NCI-H524 (cell line): ENCODE measurements at regions not wholly inside any gene's neighbourhood (a gene's known extent, or its start where the extent isn't known, plus 50 kb on each side); places are given as distances from the start of the nearest gene placed in this dataset.
"Not testable (repeated sequence)": the region's sequence is repeated elsewhere in the genome, so short reads cannot be mapped to it uniquely, and the experiment has no call there.

Experiments
- DNase-seq, 2 experiments: peaks; one replicate each; lab custom pipeline; 2025; lab: John Stamatoyannopoulos, UW

GRCh38 chr4:134867027-134867426 is 665.4 kb upstream of the PABPC4L start:
- DNase-seq, result no peak

GRCh38 chr4:134865675-134866074 is 664.1 kb upstream of the PABPC4L start:
- DNase-seq, result no peak

DNA sequence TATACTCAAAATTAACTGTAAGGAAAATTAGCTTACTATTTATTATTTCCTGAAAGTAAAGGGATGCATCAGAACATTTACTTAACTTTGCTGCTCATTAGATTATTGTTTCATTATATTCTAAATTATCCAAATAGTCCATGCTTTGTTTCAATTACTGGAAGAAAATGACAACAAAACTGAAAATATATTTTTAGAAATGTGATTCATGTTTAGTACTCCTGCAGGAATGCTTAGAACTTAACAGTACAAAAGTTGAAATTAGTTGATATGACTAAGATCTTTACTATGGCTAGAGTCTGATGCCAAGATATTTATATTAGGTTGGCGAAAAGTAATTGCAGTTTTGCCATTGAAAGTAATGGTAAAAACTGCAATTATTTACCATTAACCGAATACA is 660.5 kb upstream of the PABPC4L start:
- no peak for DNase-seq

DNA sequence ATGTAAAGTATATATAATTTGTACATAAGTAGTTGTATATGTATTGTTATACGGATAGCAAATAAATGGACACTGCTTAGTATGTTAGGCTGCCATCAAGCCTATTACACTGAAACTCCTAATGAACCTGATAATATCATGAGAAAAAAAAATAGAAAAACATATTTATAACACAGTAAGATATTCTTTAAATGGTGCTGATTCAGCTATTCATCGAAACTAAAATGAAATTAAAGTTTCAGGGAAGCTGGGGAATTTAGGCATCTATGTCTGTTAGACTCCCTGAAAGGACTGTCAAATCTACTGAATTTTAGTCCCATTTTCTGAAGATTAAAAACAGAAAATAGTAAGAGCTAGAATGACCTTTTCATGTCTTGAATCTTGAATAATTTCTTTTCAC is 647.1 kb upstream of the PABPC4L start:
- DNase-seq, result no peak

DNA sequence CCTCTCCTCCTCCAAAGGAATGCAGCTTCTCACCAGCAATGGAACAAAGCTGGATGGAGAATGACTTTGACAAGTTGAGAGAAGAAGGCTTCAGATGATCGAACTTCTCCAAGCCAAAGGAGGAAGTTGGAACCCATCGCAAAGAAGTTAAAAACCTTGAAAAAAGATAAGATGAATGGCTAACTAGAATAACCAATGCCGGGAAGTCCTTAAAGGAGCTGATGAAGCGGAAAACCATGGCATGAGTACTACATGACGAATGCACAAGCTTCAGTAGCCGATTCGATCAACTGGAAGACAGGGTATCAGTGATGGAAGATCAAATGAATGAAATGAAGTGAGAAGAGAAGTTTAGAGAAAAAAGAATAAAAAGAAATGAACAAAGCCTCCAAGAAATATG is 629.2 kb upstream of the PABPC4L start:
- not testable (repeated sequence) for DNase-seq

GRCh38 chr4:134812611-134813010 is 611.0 kb upstream of the PABPC4L start:
- no peak for DNase-seq

DNA sequence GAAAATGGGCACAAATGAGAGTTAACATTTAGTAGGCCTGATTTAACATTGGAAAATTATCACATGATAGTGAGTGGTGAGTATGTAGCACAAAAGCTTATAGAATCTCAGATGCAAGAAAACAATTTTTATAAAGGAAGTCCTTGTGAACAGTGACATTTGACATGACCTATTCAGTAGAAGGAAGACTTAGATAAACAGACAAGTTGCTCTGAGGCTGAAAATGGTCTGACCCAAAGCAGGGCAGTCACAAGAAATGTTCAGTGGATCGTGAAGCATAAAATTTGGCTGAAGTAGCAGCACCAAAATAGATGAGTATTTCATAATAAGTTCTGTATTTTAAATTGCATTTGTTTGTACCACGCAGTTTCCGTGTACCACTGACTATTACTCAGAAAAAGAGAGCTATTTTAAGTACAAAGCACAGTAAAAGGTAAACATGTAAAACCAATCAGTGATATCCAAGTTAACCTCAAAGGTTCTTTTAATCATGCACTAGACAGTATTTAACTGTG is 605.7 kb upstream of the PABPC4L start:
- no peak for DNase-seq

GRCh38 chr4:134798573-134798972 is 597.0 kb upstream of the PABPC4L start:
- no peak for DNase-seq

GRCh38 chr4:134787315-134787714 is 585.7 kb upstream of the PABPC4L start:
- no peak for DNase-seq

DNA sequence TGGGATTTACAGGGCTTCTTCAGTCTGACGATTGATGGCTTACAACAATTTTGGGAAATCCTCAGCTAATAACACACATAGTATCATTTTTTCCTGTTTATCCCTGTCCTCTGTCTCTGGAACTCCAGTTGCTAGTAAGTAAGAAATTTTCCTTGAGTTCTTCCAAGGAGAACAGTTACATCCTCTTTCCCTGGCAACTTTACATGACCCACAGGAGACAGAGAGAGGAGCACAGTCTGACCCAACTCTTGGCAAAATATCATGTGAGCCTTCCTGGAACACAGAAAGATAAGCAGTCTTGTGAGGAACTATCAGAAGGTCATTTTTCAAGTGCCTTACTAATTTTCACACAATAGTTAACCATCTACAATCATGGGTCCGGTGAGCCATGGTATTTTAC is 578.7 kb upstream of the PABPC4L start:
- DNase-seq, result no peak

DNA sequence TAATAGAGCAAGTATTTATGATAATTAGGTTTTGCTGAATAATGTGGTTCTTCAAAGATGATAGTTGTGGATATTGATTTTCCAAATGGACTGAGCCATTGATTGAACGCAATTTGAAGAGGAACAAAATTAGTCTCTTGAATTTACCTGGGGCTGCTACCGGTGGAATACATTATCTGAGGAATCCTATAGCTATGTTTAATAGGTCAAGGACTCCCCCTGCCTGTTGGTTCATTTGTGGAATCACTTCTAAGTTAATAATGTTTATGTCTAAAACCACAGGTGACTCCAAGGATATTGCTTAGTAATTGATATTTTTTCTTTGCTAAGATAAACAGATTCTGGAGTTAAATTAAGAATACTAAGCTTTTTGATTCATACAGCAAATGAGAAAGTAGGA is 576.0 kb upstream of the PABPC4L start:
- DNase-seq, result peak in 1 of 2 experiments; percentile 22

- no peak for DNase-seq
These were observed 572.0 kb upstream of the PABPC4L start for GRCh38 chr4:134773497-134774000.

GRCh38 chr4:134762053-134762452 is 560.5 kb upstream of the PABPC4L start:
- peak in 1 of 2 experiments; percentile 35 for DNase-seq

- no peak for DNase-seq
These were observed 554.8 kb upstream of the PABPC4L start for GRCh38 chr4:134756421-134756820.

DNA sequence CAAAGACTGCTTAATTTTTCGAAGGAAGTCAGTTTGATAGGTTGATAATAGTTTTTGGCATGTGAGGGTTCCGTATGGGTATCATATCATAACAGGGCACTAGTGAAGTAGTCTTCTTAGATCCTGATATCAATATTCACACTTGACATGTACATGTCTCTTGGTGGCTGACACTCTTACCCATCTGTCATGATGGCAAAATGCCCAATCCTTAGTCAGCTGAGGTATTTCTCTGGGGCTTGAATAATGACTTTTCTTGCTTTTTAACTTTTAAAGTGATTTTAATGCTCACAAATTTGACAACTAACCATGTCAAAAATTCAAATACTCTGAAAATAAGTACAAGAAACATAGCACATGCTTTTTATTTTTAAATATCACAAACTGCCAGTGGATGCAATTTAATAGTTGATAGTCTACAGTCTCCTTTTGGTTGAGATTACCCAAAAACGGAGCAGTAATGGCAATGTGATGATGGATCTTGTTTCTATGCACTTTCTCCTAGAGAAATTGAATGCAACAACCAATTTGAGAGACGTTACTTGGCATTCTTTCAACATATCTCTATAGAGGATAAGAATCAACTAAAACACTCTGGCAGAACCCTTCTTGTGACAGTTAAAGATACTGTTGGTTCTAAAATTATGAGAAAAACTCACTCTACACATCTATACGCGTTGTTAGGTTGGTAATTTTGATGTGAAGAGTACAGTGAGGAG is 552.9 kb upstream of the PABPC4L start:
- DNase-seq, result peak; percentile 60 to 68

GRCh38 chr4:134753390-134753789 is 551.8 kb upstream of the PABPC4L start:
- DNase-seq, result no peak

DNA sequence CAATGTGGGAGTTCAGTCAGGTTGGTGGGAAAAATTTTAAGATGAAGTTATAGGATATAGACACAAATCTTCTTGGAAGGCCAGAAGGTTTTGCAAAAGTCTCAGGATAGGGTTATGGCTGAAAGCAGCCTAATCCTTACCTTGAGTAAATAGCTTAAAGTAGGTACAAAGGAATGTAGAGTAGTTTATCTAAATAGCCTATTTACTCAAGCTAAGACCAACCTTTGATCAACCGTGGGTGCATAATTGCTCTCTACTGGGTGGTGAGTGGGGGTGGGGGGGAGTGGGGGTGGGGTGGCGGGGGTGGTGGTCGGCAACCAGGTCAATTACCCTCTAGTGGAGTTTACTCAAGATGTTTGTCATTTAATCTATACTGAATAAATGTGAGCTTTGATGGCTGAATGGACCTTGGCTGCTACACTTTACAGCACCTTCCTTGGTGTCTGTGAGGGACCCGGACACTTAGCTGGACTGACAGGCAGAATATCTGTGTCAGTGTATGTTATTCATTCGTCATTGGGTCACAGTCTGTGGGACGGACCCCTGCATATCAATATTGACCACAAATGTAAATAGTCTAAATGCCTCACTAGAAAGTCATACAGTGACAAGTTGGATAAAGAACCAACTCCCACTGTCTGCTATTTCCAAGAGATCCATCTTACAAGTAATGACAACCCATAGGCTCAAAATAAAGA is 545.7 kb upstream of the PABPC4L start:
- no peak for DNase-seq

- no peak for DNase-seq
These were observed 538.7 kb upstream of the PABPC4L start for GRCh38 chr4:134740290-134740689.

DNA sequence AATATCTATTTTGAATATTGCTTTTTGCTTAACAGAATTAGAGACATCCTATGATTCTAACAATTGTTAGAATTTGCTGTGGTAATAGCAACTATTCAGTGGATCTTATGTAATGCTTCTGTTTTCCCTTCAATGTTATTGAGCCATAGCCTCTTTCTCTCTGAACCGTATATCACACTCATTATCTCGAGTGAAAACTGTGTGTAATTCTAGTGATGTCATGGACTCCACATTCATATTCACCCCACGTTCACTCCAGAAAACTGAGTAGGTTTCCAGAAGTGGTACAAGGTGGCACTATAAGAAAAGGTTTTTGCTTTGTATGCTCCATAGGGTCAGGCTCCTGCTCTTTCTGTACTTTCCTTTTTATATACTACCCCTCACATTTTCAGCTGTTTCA is 534.3 kb upstream of the PABPC4L start:
- no peak for DNase-seq

DNA sequence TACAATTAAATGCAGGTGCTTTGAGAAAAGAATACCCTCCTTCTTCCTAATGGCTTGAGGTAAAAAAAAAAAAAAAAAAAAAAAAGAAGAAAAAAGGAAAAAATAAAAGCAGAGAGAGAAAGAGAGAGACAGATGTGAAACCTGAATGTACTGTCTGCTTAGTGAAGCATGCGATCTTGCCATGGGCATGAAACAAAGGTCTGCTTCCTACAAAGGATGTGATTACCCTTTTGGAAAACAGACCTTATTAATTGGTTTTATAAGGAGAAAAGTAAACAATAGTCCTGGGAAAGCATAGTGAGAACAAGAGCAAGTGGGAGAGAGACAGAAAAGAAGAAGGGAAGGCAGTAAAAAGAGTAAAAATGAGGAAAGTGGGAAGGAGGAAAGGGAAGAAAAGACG is 526.1 kb upstream of the PABPC4L start:
- DNase-seq, result no peak

DNA sequence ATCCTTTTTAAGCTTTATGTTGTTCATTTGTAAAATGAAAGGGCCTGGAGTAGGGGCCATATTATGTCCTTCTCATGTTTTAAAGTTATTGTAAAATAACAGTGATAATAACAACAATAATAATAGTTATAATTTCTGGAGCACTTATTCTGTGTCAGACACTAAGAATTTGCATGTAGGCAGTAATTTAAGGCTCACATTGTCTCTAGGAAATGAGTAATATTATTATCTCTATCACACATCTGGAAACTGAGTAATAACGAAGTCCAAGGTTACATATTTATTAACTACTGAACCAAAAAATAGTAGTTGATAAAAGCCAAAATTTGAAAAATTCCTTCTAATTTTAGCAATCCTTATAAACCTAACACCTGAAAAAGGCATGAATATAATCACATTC is 520.7 kb upstream of the PABPC4L start:
- DNase-seq, result no peak

DNA sequence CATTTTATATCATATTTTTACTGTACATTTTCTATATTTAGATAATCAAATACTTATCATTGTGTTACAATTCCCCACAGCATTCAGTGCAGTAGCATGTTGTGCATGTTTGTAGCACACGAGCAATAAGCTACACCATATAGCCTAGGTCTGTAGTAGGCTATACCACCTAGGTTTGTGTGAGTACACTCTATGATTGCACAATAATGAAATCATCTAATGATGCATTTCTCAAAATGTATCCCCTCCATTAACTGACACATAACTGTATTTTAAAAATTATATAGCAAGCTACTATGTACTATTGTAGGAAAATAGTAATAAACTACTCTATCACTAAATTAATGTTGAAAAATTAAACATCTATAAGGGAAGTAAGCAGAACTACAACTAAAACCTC is 518.4 kb upstream of the PABPC4L start:
- no peak for DNase-seq

DNA sequence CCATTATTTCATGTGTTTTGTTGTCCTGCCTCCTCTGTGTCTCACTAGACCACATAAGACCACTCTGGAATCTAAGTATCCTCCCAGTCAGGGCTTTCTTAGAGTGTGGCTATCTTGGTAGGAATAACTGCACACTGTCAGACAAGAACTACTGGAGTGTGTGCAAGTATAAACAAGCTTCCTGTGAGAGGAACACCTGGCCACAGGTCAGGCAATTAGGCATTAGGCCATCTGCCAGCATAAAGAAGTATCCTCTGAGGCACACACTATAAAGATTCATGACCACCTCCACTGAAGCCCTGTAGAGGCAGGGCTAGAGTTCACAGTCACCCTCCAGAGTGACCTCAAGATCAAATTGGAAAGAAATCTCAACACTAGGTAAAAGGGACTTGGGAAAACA is 507.0 kb upstream of the PABPC4L start:
- peak in 1 of 2 experiments; percentile 8 for DNase-seq
